ENCODE measurements at regions not wholly inside any gene's neighbourhood (a gene's known extent, or its start where the extent isn't known, plus 50 kb on each side); places are given as distances from the start of the nearest gene placed in this dataset.

- Mint-ChIP-seq H3K27me3 (ENCODE audit: unreplicated experiment) (peaks cover 4% of the 10 kb centered on the region), H3K4me3 (ENCODE audit: unreplicated experiment) (no peak overlapping the region), H3K36me3 (ENCODE audit: unreplicated experiment) (no peaks in the 10 kb centered on the region), H3K9me3 (ENCODE audit: unreplicated experiment) (peaks cover 5% of the 10 kb centered on the region), H3K4me1 (ENCODE audit: unreplicated experiment) (no peaks in the 10 kb centered on the region), H3K27ac (ENCODE audit: unreplicated experiment) (no peak overlapping the region)
- no peak for DNase-seq (ENCODE audit: extremely low spot score, unreplicated experiment)
- TF ChIP-seq CTCF (IDR thresholded peaks at IDR 0.05) = no peak
Measured at GRCh38 chr4:104866809-104867208, 279.9 kb upstream of the TET2 start.

GRCh38 chr4:104868533-104868932 lies 278.1 kb upstream of the TET2 start:
- H3K4me1 Mint-ChIP-seq (ENCODE audit: unreplicated experiment) = no peaks in the 10 kb centered on the region

GRCh38 chr4:104868958-104869357 lies 277.7 kb upstream of the TET2 start:
- H3K27ac Mint-ChIP-seq (ENCODE audit: unreplicated experiment) = no peak overlapping the region
- no peak for DNase-seq (ENCODE audit: extremely low spot score, unreplicated experiment)
- no peaks in the 10 kb centered on the region for H3K4me1 Mint-ChIP-seq (ENCODE audit: unreplicated experiment)
- peaks cover 6% of the 10 kb centered on the region for H3K27me3 Mint-ChIP-seq (ENCODE audit: unreplicated experiment)
- no peak for TF ChIP-seq CTCF (IDR thresholded peaks at IDR 0.05)
- no peaks in the 10 kb centered on the region for H3K9me3 Mint-ChIP-seq (ENCODE audit: unreplicated experiment)
- no peak overlapping the region for H3K4me3 Mint-ChIP-seq (ENCODE audit: unreplicated experiment)
- H3K36me3 Mint-ChIP-seq (ENCODE audit: unreplicated experiment) = no peaks in the 10 kb centered on the region

More at GRCh38 chr4:104868533-104868932, 278.1 kb upstream of the TET2 start:
- H3K27ac Mint-ChIP-seq (ENCODE audit: unreplicated experiment) = no peak overlapping the region
- H3K4me3 Mint-ChIP-seq (ENCODE audit: unreplicated experiment) = no peak overlapping the region
- peaks cover 6% of the 10 kb centered on the region for H3K27me3 Mint-ChIP-seq (ENCODE audit: unreplicated experiment)
- no peaks in the 10 kb centered on the region for H3K9me3 Mint-ChIP-seq (ENCODE audit: unreplicated experiment)
- no peaks in the 10 kb centered on the region for H3K36me3 Mint-ChIP-seq (ENCODE audit: unreplicated experiment)
- DNase-seq (ENCODE audit: extremely low spot score, unreplicated experiment) = no peak
- TF ChIP-seq CTCF (IDR thresholded peaks at IDR 0.05) = no peak

- H3K4me1 Mint-ChIP-seq (ENCODE audit: unreplicated experiment) = no peaks in the 10 kb centered on the region
- H3K27me3 Mint-ChIP-seq (ENCODE audit: unreplicated experiment) = peaks cover 6% of the 10 kb centered on the region
- H3K36me3 Mint-ChIP-seq (ENCODE audit: unreplicated experiment) = no peaks in the 10 kb centered on the region
- no peak for DNase-seq (ENCODE audit: extremely low spot score, unreplicated experiment)
- H3K4me3 Mint-ChIP-seq (ENCODE audit: unreplicated experiment) = no peak overlapping the region
- H3K27ac Mint-ChIP-seq (ENCODE audit: unreplicated experiment) = no peak overlapping the region
- no peak for TF ChIP-seq CTCF (IDR thresholded peaks at IDR 0.05)
- no peaks in the 10 kb centered on the region for H3K9me3 Mint-ChIP-seq (ENCODE audit: unreplicated experiment)
Measured at GRCh38 chr4:104869831-104870230, 276.8 kb upstream of the TET2 start.

- TF ChIP-seq CTCF (IDR thresholded peaks at IDR 0.05) = no peak
- H3K27me3 Mint-ChIP-seq (ENCODE audit: unreplicated experiment) = peaks cover 6% of the 10 kb centered on the region
- H3K4me1 Mint-ChIP-seq (ENCODE audit: unreplicated experiment) = no peaks in the 10 kb centered on the region
- DNase-seq (ENCODE audit: extremely low spot score, unreplicated experiment) = no peak
- no peaks in the 10 kb centered on the region for H3K9me3 Mint-ChIP-seq (ENCODE audit: unreplicated experiment)
- H3K36me3 Mint-ChIP-seq (ENCODE audit: unreplicated experiment) = no peaks in the 10 kb centered on the region
- no peak overlapping the region for H3K27ac Mint-ChIP-seq (ENCODE audit: unreplicated experiment)
- no peak overlapping the region for H3K4me3 Mint-ChIP-seq (ENCODE audit: unreplicated experiment)
Measured at GRCh38 chr4:104870495-104871233, 276.0 kb upstream of the TET2 start.
